ENCODE measurements at regions not wholly inside any gene's neighbourhood (a gene's known extent, or its start where the extent isn't known, plus 50 kb on each side); places are given as distances from the start of the nearest gene placed in this dataset.

GRCh38 chr1:30095051-30095450, 628.3 kb downstream of the MATN1 start:
- Histone ChIP-seq H3K27ac (no peak overlapping the region), H3K4me1 (ENCODE audit: insufficient read depth) (no peaks in the 10 kb centered on the region), H3K36me3 (no peaks in the 10 kb centered on the region), H3K9me3 (no peaks in the 10 kb centered on the region), H3K27me3 (no peaks in the 10 kb centered on the region), H3K4me3 (no peak overlapping the region)
- WGBS, 3 donors: 93 to 98% (median 97%) methylated on average over 4 of the region's 4 CpGs
- intact Hi-C loops (cut with DNase I): no loop called here
- no peak for TF ChIP-seq EP300 (IDR thresholded peaks at IDR 0.05)
- no peak for TF ChIP-seq CTCF (IDR thresholded peaks at IDR 0.05)
- TF ChIP-seq POLR2A (IDR thresholded peaks at IDR 0.05): no peak
- DNase-seq: no peak

GRCh38 chr1:30092051-30092858, 631.1 kb downstream of the MATN1 start:
- H3K36me3 ChIP-seq: no peaks in the 10 kb centered on the region
- WGBS, 3 donors: 91 to 95% (median 94%) methylated on average over 12 of the region's 12 CpGs
- intact Hi-C loops (cut with DNase I): no loop called here
- TF ChIP-seq EP300 (IDR thresholded peaks at IDR 0.05) (no peak), POLR2A (IDR thresholded peaks at IDR 0.05) (no peak), CTCF (IDR thresholded peaks at IDR 0.05) (no peak)
- DNase-seq: no peak
- H3K4me3 ChIP-seq: no peak overlapping the region
- no peaks in the 10 kb centered on the region for H3K27me3 ChIP-seq
- no peak overlapping the region for H3K27ac ChIP-seq
- H3K9me3 ChIP-seq: no peaks in the 10 kb centered on the region
- H3K4me1 ChIP-seq (ENCODE audit: insufficient read depth): no peaks in the 10 kb centered on the region

GRCh38 chr1:30090162-30090820, 633.1 kb downstream of the MATN1 start:
- 75 to 79% (median 79%) methylated on average over 10 of the region's 10 CpGs for WGBS, 3 donors
- no peak for TF ChIP-seq POLR2A (IDR thresholded peaks at IDR 0.05)
- no peak for TF ChIP-seq EP300 (IDR thresholded peaks at IDR 0.05)
- TF ChIP-seq CTCF (IDR thresholded peaks at IDR 0.05): no peak

GRCh38 chr1:30089024-30089430, 634.4 kb downstream of the MATN1 start:
- peaks cover 5% of the 10 kb centered on the region for H3K4me1 ChIP-seq (ENCODE audit: insufficient read depth)
- no peaks in the 10 kb centered on the region for H3K27me3 ChIP-seq
- WGBS, 3 donors: 12 to 21% (median 18%) methylated on average over 11 of the region's 11 CpGs
- no peak for TF ChIP-seq EP300 (IDR thresholded peaks at IDR 0.05)
- TF ChIP-seq POLR2A (IDR thresholded peaks at IDR 0.05): no peak
- no peak for TF ChIP-seq CTCF (IDR thresholded peaks at IDR 0.05)
- no peaks in the 10 kb centered on the region for H3K36me3 ChIP-seq
- no peak overlapping the region for H3K4me3 ChIP-seq
- intact Hi-C loops (cut with DNase I): loop anchor here in 1 of 4 donors (10.0 kb wide), 1 partner anchor 854 kb away; the partner anchor contains the start of genes MECR and PTPRU
- H3K27ac ChIP-seq: no peak overlapping the region
- H3K9me3 ChIP-seq: no peaks in the 10 kb centered on the region
- no peak for DNase-seq

More at GRCh38 chr1:30090162-30090820, 633.1 kb downstream of the MATN1 start:
- Histone ChIP-seq H3K36me3 (no peaks in the 10 kb centered on the region), H3K27me3 (no peaks in the 10 kb centered on the region), H3K4me3 (no peak overlapping the region), H3K27ac (no peak overlapping the region), H3K4me1 (ENCODE audit: insufficient read depth) (peaks cover 1% of the 10 kb centered on the region), H3K9me3 (no peaks in the 10 kb centered on the region)
- no peak for DNase-seq
- intact Hi-C loops (cut with DNase I): no loop called here

All from ovary (tissue), 7 donors.